DND-41 (cell line): ENCODE measurements at regions not wholly inside any gene's neighbourhood (a gene's known extent, or its start where the extent isn't known, plus 50 kb on each side); places are given as distances from the start of the nearest gene placed in this dataset.

Experiments used
- ATAC-seq: fragments of 200-7000 bp; cut with Tn5 transposase; 3 replicates; pipeline ENCODE4 v1.9.1; 2021; ENCODE audit warnings: low read depth; ENCODE audit not compliant: insufficient read depth
- DNase-seq: peaks from one replicate; pipeline ENCODE4 v3.0.0-alpha.2; 2020
- H2AFZ ChIP-seq: 2 replicates; pipeline ENCODE4 v1.6.0; 2012; ENCODE audit warnings: low read depth, low read length
- H3K27ac ChIP-seq: 2 replicates; pipeline ENCODE4 v1.5.1; 2012; ENCODE audit warnings: low read length, inconsistent platforms
- H3K27me3 ChIP-seq: fragments of 200-600 bp; sonication (generic); 2 replicates; pipeline ENCODE4 v1.6.0; 2012; ENCODE audit warnings: low read length, mild to moderate bottlenecking, inconsistent platforms; ENCODE audit not compliant: insufficient read depth, poor library complexity
- H3K36me3 ChIP-seq: 2 replicates; pipeline ENCODE4 v1.5.1; 2012; ENCODE audit warnings: low read length, inconsistent platforms; ENCODE audit not compliant: insufficient read depth
- H3K4me1 ChIP-seq: 2 replicates; pipeline ENCODE4 v1.5.1; 2012; ENCODE audit warnings: mild to moderate bottlenecking, low read length; ENCODE audit not compliant: insufficient read depth
- H3K4me2 ChIP-seq: 2 replicates; pipeline ENCODE4 v1.6.0; 2012; ENCODE audit warnings: mild to moderate bottlenecking, moderate library complexity, low read length, inconsistent platforms; ENCODE audit not compliant: insufficient read depth
- H3K4me3 ChIP-seq, 2 experiments: fragments of 200-600 bp in 1 of 2; shearing (Covaris generic) in 1 of 2; 2 replicates each; pipeline ENCODE4 v1.5.1; 2012 to 2016; ENCODE audit warnings: inconsistent platforms in 2 of 2, low read length in 2 of 2, mild to moderate bottlenecking in 2 of 2, low read depth in 1 of 2, moderate library complexity in 1 of 2
- H3K79me2 ChIP-seq: 2 replicates; pipeline ENCODE4 v1.6.0; 2012; ENCODE audit warnings: low read length, inconsistent platforms; ENCODE audit not compliant: insufficient read depth
- H3K9ac ChIP-seq: 2 replicates; pipeline ENCODE4 v1.6.0; 2012; ENCODE audit warnings: low read depth, mild to moderate bottlenecking, inconsistent platforms, low read length, moderate library complexity
- H3K9me3 ChIP-seq: 2 replicates; pipeline ENCODE4 v1.5.1; 2012; ENCODE audit warnings: low read length, moderate library complexity, mild to moderate bottlenecking, inconsistent platforms; ENCODE audit not compliant: insufficient read depth, severe bottlenecking
- H4K20me1 ChIP-seq: 2 replicates; pipeline ENCODE4 v1.6.0; 2012; ENCODE audit warnings: low read length; ENCODE audit not compliant: insufficient read depth
- CTCF ChIP-seq: IDR thresholded peaks from 2 replicates; pipeline ENCODE4 v1.5.1; 2012; ENCODE audit warnings: borderline replicate concordance, low read length, moderate library complexity, mild to moderate bottlenecking; ENCODE audit not compliant: poor library complexity, severe bottlenecking; ENCODE audit errors: extremely low read depth
- EZH2 ChIP-seq: IDR thresholded peaks from 3 replicates; pipeline ENCODE4 v1.6.1; 2012; ENCODE audit warnings: borderline replicate concordance, low read depth, mild to moderate bottlenecking, moderate library complexity, low read length, inconsistent platforms; ENCODE audit not compliant: severe bottlenecking

- Histone ChIP-seq H3K4me2 (no peak overlapping the region), H3K9ac (no peak overlapping the region), H3K36me3 (no peaks in the 10 kb centered on the region), H4K20me1 (no peaks in the 10 kb centered on the region), H3K27me3 (peaks cover 6% of the 10 kb centered on the region), H2AFZ (no peak overlapping the region), H3K9me3 (no peaks in the 10 kb centered on the region), H3K4me1 (no peaks in the 10 kb centered on the region), H3K79me2 (no peaks in the 10 kb centered on the region), H3K27ac (no peak overlapping the region), H3K4me3 (no peak overlapping the region)
- DNase-seq (no peak), ATAC-seq (no peak)
- TF ChIP-seq EZH2 (no peak), CTCF (no peak)
Measured at GRCh38 chr22:49363526-49364230, 464.0 kb downstream of the BRD1 start.

- TF ChIP-seq CTCF (no peak), EZH2 (no peak)
- Histone ChIP-seq H3K36me3 (no peaks in the 10 kb centered on the region), H3K4me2 (no peak overlapping the region), H3K79me2 (no peaks in the 10 kb centered on the region), H3K9ac (no peak overlapping the region), H4K20me1 (no peaks in the 10 kb centered on the region), H3K4me3 (no peak overlapping the region), H3K27me3 (peaks cover 6% of the 10 kb centered on the region), H2AFZ (no peak overlapping the region), H3K4me1 (no peaks in the 10 kb centered on the region), H3K9me3 (no peaks in the 10 kb centered on the region), H3K27ac (no peak overlapping the region)
- ATAC-seq (no peak), DNase-seq (no peak)
Measured at GRCh38 chr22:49362211-49362839, 465.3 kb downstream of the BRD1 start.

GRCh38 chr22:49361164-49361563, 466.5 kb downstream of the BRD1 start:
- no peak overlapping the region for H3K4me3 ChIP-seq
- no peak overlapping the region for H3K9ac ChIP-seq
- no peak overlapping the region for H3K27ac ChIP-seq
- H3K4me2 ChIP-seq: no peak overlapping the region
- no peak overlapping the region for H2AFZ ChIP-seq
- DNase-seq: no peak
- no peaks in the 10 kb centered on the region for H3K79me2 ChIP-seq
- no peaks in the 10 kb centered on the region for H3K9me3 ChIP-seq
- H3K27me3 ChIP-seq: peaks cover 7% of the 10 kb centered on the region
- no peak for TF ChIP-seq CTCF
- no peak for TF ChIP-seq EZH2
- no peaks in the 10 kb centered on the region for H3K36me3 ChIP-seq
- no peaks in the 10 kb centered on the region for H4K20me1 ChIP-seq
- no peaks in the 10 kb centered on the region for H3K4me1 ChIP-seq
- ATAC-seq: no peak
